HG02642 (cell line): ENCODE measurements at regions not wholly inside any gene's neighbourhood (a gene's known extent, or its start where the extent isn't known, plus 50 kb on each side); places are given as distances from the start of the nearest gene placed in this dataset.
"Not testable (repeated sequence)": the region's sequence is repeated elsewhere in the genome, so short reads cannot be mapped to it uniquely, and the experiment has no call there.

Source experiments
- ATAC-seq: cut with Tn5 transposase; IDR thresholded peaks from one replicate; pipeline ENCODE4 v1.9.1; 2021; ENCODE audit warnings: mild to moderate bottlenecking; ENCODE audit not compliant: unreplicated experiment, poor library complexity

DNA sequence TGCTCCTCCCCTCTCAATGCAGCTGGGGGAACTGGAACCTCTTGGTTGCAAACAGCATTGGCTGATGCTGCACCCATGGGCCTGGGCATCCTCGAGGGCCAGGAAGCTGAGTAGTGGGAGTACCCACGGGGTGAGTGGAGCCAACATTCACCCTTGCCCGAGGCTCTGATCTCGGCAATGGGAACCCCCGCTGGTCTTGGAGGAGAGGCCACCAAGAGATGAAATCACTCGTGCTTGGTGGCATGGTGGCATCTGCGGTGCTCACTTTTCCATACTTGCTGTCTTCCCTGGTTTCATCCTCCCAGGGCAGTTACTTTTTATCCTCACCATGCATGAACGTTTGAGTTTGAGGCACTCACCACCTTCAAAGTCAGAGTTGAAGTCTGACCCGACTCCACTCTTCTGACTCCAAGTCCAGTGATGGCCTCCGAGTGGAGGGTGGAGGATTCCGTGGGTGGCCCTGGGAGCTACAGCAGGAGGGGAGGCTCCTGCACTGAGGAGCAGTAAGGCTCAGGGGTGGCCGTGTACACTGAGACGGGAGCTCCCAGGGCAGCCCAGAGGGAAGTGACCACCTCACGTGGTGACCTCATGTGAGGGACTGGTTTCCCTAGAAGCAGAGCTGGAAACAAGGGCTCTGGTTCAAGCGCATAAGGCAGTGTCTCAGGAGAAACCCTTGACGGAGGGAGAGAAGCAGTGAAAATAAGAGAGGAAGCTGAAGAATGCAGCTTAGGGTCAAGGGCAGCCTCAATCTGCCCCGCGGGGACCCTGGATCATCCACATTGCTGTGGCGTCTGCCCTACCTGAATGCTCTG is 349.1 kb downstream of the TCERG1L start:
- no peak for ATAC-seq

DNA sequence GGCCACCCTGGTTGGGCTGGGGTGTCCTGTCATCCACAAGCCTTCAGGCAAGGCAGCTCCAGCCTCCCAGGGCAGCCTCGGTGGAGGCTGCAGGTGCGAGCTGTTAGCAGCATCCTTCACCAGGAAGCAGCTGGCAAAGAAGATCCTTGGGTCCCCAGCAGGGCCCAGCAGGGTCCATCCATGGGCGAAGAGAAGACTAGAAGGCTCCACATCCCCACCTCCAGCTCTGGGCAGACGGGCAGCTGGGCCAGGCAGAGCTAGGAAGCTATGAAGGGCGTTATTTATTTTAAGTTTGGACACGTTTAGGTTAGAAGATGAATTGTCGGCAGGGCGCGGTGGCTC is 348.5 kb downstream of the TCERG1L start:
- no peak for ATAC-seq

DNA sequence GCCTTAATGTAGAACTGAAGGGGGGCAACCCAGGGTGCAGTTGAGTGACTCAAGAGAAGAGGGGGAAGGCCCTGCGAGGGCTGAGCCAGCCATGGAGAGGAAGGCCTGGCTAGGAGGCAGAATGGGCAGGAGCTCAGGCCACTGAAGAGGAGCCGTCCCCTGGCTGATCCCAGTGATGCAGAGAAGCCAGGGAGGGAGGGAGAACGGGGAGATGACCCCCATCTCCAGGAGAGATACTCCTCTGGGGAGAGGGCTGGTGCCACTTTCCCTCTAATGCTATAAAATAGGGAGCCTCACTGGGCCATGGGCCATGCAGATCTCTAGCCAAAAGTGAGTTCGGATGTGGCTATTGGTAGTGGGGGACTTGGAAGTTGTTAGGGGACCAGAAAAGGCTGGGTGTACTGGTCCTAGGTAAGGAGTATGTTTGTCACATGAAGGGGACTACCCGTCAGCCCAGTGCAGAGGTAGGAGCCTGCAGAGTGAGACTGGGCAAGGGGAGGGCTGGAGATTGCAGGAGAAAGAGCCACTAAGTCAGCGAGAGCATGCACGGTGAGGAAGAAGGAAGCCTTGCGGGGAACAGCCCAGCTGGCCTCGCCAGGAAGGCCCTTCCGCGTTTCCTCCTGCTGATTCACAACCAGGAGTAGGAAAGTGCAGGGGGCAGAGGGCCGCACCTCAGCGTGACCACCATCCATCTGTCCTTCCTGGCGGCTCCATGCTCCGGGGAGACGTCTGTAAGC is 347.6 kb downstream of the TCERG1L start:
- ATAC-seq, result no peak

DNA sequence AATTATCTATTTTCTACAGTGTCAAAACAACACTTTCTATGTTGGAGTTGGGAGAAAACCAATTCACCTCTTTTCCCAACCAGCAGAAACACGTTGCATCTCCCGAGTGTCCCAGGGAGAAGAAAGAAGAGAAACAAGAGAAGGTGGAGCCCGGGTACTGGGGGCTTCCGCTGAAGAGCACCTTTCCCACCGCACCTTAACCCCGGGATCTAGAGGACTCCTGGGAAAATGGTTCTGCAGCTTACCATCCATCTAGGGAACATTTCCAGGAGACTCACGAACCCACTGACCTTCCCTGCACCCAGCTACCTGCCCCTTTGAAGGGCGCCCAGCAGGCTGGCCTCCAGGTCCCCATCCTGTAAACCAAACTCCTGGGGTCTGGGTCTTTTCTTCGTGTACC is 346.8 kb downstream of the TCERG1L start:
- ATAC-seq, result no peak

DNA sequence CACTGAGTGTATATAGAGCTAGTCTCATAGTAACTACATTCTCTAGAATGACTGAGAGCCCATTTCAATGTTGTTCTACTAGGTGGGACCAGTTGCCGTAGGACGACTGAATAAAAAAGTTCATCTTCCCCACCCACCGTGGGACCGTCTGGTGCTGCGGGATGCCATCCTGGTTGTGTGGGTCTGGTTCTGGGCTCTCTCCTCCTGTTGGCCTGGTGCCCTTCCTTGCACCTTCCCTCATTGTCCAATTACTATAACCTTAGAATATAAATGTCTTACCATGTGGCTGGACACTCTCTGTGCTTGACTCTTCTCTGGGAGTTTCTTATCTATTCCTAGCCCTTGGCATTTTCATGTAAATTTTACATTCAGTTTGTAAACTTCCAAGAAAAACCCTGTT is 344.4 kb downstream of the TCERG1L start:
- ATAC-seq, result no peak

DNA sequence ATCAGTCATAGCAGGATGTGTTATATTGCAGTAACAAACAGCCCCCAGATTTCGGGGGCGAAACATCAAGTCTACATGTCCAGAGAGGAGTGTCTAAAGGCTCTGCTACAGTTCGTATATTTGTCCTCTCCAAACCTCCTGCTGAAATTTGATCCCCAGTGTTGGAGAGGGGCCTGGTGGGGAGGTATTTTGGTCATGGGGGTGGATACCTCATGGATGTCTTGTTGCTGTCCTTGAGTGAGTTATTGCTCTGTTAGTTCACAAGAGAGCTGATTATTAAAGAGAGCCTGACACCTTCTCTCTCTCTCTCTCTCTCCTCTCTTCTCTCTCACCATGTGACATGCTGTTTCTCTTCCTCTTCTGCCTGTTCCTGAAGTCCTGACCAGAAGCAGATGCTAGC is 343.7 kb downstream of the TCERG1L start:
- no peak for ATAC-seq

DNA sequence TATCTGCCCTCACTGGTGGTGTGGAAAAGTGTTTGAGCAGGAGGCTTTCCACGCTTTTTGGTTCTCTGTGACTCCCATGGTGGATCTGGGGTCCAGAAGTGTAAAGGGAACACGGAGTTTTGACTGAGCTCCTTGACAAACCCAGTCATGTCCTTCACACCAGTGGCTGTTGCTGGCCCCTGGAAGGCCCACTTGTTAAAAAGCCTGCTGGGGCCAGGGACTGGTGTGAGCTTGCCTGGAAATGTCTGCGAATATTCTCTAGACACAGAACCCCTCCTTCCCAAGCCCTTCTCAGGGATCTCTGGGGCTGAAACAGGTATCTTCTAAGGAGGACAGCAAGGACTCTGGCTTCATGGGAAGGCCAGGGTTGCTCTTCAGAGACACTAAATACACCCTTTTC is 343.0 kb downstream of the TCERG1L start:
- no peak for ATAC-seq

DNA sequence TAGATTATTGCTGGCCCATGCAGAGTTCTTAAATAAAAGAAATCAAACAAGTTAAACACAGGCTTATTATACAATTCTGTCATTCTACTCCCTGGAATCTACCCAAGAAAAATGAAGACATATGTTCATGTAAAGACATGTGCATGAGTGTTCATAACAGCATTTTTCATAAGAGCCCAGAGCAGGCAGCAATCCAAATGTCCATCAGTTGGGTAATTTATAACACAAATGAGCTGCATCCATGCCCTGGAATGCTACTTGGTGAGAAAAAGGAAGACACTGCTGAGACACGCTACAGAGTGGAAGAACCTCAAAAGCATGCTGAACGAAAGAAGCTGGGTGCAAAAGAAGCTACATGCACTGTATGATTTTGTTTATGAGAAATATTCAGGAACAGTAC is 342.6 kb downstream of the TCERG1L start:
- ATAC-seq, result no peak

DNA sequence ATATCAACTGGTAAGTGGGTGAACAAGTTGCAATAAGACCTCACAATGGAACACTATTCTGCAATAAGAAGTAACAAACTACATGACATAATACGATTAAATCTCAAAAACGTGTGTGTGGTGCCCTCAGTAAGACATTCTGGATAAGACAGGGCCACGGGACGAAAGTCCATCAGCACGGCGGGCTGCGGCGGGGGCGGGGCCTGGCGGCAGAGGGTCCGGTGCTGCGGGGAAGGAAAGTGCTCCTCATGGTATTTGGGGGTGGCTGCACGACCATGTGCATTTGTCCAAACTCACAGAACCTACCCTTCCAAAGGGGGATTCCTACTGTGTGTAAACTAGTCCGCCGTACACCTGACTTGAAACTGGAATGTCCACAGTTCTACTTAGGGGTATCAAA is 341.8 kb downstream of the TCERG1L start:
- no peak for ATAC-seq

DNA sequence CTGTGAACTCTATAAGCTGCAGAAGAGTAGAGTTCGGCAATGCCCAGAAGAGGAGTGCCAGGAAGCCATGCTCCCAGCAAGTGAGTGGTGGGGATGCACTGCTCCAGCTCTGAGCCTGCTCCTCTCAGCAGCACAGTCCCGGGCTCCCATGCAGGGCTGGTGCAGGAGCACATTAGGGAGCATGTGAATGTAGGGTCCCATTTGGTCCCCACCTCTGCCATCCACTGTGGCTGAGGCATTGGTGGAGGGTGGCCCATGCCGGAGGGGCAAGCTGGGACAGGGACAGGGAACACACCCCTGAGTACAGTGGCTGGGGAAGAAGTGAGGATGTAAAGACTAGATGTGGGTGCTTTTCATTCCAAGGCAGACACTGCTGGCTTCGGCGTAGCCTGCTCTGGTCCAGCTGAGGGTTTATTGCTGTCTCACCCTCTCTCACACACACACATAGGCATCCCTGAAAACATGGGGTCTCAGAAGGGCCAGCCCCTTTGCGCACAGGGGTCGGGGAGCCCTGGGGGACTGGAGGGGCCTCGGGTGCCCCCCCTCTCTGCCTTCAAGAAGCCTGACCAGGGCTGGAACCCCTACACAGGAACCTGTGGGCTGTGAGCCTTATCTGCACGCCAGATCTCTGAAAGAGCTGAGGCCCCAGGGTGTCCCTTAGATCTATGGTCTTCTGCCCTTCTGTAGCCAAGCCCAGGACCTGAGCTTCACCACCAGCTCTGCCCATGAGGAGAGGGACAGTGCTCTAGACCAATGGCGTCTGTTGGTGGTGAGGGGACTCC is 341.0 kb downstream of the TCERG1L start:
- no peak for ATAC-seq

DNA sequence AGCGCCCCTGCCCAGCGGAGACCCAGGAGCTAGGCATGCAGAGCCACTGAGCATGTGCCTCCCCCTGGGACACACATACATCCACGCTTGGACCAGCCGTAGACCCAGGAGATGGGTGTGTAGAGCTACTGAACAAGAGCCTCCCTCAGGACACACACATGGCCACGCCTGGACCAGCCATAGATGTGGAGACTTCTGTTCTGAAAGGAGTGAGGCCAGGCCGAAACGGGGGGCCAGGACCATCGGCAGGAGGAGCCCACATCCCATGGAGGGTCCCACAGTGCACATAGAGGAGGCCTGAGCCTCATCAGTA is 340.4 kb downstream of the TCERG1L start:
- no peak for ATAC-seq

DNA sequence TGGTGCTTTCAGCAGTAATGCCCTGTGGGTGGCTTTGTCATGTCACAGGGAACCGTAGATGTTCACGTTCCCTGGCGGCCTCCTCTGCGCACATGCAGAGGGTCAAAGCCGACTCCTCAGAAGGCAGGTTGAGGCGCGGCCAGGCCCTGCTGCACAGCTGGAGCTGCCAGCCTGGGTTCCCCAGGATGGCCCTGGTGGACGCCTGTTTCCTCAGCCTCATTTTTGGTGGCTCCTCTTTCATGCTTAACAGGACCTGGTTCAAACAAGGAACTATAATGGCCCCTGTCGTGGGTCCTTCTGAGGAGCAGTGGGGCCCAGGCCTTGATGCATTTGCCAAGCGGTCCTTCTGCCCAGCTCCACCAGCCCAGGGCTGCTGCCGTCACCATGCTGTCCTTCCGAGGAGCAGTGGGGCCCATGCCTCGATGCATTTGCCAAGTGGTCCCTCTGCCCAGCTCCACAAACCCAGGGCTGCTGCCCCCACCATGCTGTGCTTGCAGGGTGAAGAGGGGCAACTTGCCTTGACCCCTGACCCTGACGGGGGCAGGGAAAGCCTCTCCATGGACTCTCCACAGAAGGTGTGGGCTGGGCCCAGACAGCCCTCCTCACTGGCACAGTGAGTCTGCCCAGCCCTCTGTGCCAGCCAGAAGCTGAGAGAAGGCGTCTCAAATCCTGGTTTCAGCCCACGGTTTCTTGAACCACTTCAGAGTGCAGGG is 338.2 kb downstream of the TCERG1L start:
- ATAC-seq, result no peak

DNA sequence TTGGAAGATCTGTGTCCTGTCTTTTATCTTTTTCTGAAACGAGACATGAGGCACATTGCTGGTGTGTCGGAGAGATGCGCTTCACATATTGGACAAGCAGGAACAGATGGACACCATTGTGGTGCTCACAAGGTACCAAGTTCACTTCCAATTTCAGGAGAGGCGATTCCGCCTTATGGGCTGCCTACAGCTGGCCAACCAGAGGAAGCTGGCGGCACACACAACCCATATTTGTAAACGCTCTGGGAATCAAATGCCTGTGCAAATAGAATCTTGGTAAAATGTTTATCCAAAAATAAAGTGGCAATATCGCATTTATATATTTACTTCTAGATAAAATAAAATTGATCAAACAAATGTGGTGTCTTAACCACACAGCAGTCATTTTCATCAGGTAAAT is 337.4 kb downstream of the TCERG1L start:
- ATAC-seq, result no peak

DNA sequence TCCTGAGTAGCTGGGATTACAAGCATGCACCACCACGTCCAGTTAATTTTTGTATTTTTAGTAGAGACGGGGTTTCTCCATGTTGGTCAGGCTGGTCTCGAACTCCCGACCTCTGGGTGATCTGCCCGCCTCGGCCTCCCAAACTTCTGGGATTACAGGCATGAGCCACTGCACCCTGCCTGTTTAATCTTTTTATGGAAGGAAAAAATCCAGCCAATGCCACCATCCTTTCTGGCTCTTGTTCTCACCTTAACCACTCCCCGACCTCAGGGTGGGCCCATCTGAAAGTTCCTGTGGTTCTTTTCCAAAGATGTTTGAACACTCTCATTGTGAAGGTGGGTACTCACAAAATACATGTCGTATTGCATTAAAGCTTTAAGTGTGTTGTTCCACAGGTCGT is 336.2 kb downstream of the TCERG1L start:
- ATAC-seq, result not testable (repeated sequence)

DNA sequence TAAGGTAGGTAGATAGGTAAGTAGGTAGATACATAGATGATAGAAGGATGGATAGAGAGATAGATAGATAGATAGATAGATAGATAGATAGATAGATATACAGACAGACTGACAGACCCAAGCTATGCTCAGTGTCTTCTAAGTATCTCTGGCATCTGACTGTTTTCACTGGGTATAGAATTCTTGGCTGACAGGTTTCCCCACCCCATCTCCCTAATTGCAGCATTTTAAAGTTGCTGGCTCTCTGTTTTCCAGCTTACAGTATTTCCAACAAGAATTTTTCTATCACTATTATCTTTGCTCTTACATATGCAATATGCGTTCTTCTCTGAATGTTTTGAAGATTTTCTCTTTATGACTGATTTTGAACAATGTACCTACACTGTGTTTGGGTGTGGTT is 328.7 kb downstream of the TCERG1L start:
- no peak for ATAC-seq

DNA sequence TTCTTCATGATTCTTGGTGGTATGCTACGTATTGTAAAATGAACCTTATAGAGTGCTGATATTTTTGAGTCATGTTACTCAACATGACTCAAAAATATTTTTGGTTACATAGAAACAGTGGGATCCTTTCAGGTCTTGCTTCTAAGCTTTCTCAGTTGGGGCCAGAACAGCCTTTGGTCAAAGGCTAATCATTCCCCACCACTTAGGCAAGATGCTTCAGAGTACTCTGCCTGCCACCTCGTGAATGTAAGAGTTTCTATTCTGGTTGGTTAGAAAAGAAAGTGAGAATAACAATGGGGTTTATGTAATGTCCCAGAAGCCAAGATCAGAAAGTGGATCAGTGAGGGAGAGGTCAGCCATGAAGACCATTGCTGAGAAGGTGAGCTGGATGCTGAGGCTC is 327.8 kb downstream of the TCERG1L start:
- no peak for ATAC-seq

DNA sequence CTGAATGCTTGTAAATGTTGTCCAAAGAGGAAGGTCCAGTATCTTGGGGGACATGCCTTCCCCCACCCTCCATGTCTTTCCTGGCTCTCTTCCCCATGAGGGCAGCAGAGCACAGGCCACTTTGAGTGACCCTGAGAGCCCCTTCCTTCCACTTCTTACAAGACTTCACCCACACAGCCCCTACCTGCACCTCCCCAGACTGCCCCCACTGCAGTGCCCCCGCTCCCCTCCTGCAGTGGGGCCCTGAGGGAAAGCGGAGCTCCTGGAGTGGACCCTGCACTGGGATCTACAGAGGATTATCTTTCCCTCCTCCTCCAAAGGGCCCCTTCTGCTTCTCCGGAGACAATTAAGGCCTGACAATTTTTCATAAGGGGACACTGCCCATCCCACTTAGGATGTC is 326.8 kb downstream of the TCERG1L start:
- no peak for ATAC-seq

DNA sequence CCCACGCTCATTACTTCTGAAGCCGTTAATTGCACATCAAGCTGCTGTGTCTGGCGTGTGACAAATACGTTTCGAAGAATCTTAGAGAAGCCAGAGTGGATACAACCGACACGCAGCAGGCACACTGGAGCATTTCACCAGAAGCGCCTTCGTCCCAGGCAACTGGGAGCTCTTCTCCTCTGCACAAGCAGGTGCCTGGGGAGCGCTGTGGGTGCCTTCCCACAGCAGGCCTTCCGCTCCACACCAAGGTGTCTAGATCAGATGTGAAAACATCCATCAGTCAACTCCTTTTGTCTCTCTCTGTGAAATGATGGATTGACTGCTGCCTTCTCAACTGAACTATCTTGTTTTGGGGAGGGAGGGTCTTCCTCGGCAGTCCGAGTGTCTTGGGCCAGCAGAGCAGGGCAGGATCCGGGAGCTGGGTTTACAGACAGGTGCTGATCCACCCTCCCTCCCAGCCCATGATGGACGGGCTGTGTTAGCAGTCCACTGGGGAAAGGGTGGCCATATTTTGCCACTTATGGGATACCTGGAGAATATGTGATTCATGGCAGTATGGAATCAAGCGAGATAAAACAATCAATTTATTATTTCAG is 326.3 kb downstream of the TCERG1L start:
- ATAC-seq, result no peak

DNA sequence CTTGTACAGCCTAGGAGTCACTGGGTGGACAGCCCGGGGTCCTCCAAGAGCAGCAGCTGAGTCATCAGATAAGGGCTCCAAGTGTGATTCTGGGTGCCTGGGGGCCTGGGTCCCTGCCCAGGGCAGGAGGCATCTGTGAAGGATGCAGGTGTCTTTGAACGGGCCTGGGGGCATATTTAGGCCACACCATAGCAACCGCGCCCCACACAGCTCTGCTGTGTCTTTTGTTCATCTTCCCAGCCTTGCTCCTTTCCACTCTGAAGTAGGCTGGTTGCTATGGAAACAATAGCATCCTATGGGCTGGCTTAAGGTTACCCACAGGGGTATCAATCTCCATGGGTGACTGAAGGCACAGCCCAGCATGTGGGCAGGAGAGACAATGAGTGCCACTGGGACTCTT is 324.7 kb downstream of the TCERG1L start:
- ATAC-seq, result no peak

DNA sequence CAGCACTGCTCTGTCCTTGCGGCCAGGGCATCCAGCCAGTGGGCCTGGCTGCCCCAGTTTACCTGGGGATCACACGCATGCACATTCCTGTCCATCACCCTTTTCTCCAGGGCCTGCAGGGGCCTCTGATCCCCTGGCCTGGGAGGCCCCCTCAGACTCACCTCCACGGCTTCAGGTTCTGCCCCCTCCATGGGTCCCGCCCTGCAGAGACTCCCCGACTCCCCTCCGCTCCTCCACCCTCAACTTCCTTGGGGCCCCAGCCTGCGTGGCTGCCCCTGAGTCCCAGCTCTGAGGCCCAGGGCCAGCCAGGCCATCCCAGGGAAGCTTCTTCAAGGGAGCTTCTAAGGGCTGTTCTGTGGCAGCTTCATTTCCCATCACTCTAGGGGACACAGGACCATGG is 324.1 kb downstream of the TCERG1L start:
- no peak for ATAC-seq
